RWPE2 (cell line): ENCODE measurements at regions not wholly inside any gene's neighbourhood (a gene's known extent, or its start where the extent isn't known, plus 50 kb on each side); places are given as distances from the start of the nearest gene placed in this dataset.

ENCODE experiments used
- ATAC-seq: fragments of 200-7000 bp; cut with Tn5 transposase; 3 replicates; pipeline ENCODE4 v1.9.1; 2021; ENCODE audit warnings: low read depth
- DNase-seq: peaks from one replicate; pipeline ENCODE4 v3.0.0-alpha.2; 2020; ENCODE audit warnings: low spot score
- H3K27ac ChIP-seq: fragments of 450-650 bp; 2 replicates; pipeline ENCODE4 v1.5.1; 2017; ENCODE audit warnings: mild to moderate bottlenecking; ENCODE audit not compliant: poor library complexity, severe bottlenecking
- H3K27me3 ChIP-seq: fragments of 250-450 bp; sonication (Bioruptor Pico); 2 replicates; pipeline ENCODE4 v1.5.1; 2021; ENCODE audit warnings: mild to moderate bottlenecking, moderate library complexity; ENCODE audit not compliant: insufficient read depth, poor library complexity, severe bottlenecking
- H3K36me3 ChIP-seq: fragments of 250-450 bp; sonication (Bioruptor Pico); 2 replicates; pipeline ENCODE4 v1.5.1; 2020; ENCODE audit warnings: low read depth, mild to moderate bottlenecking, moderate library complexity
- H3K4me1 ChIP-seq: fragments of 250-450 bp; sonication (Bioruptor Pico); 2 replicates; pipeline ENCODE4 v1.5.1; 2021; ENCODE audit warnings: mild to moderate bottlenecking, moderate library complexity; ENCODE audit not compliant: insufficient read depth, poor library complexity, severe bottlenecking
- H3K4me3 ChIP-seq: fragments of 250-450 bp; sonication (Bioruptor Pico); 2 replicates; pipeline ENCODE4 v1.5.1; 2021; ENCODE audit warnings: mild to moderate bottlenecking, moderate library complexity; ENCODE audit not compliant: severe bottlenecking
- H3K9me3 ChIP-seq: fragments of 250-450 bp; sonication (Bioruptor Pico); 2 replicates; pipeline ENCODE4 v1.5.1; 2021; ENCODE audit warnings: mild to moderate bottlenecking, moderate library complexity; ENCODE audit not compliant: severe bottlenecking
- CTCF ChIP-seq: fragments of 450-650 bp; IDR thresholded peaks from one replicate; pipeline ENCODE4 v1.5.1; 2017; ENCODE audit warnings: mild to moderate bottlenecking, moderate library complexity; ENCODE audit not compliant: poor library complexity, severe bottlenecking

- no peak overlapping the region for H3K27ac ChIP-seq
- no peak overlapping the region for H3K4me3 ChIP-seq
- DNase-seq, result no peak
- no peak for ATAC-seq
- H3K9me3 ChIP-seq, result no peaks in the 10 kb centered on the region
- TF ChIP-seq CTCF, result no peak
- no peaks in the 10 kb centered on the region for H3K36me3 ChIP-seq
- H3K4me1 ChIP-seq, result peaks cover 17% of the 10 kb centered on the region
- H3K27me3 ChIP-seq, result no peaks in the 10 kb centered on the region
These were observed 286.7 kb downstream of the MN1 start for GRCh38 chr22:27514601-27515523.

GRCh38 chr22:27517361-27518155 is 284.0 kb downstream of the MN1 start:
- no peak for TF ChIP-seq CTCF
- no peak for ATAC-seq
- no peaks in the 10 kb centered on the region for H3K27me3 ChIP-seq
- H3K36me3 ChIP-seq, result no peaks in the 10 kb centered on the region
- H3K9me3 ChIP-seq, result no peaks in the 10 kb centered on the region
- peaks cover 9% of the 10 kb centered on the region for H3K4me1 ChIP-seq
- DNase-seq, result no peak
- no peak overlapping the region for H3K4me3 ChIP-seq
- no peak overlapping the region for H3K27ac ChIP-seq

- Histone ChIP-seq H3K9me3 (no peaks in the 10 kb centered on the region), H3K36me3 (no peaks in the 10 kb centered on the region), H3K27ac (no peak overlapping the region), H3K27me3 (no peaks in the 10 kb centered on the region), H3K4me3 (no peak overlapping the region), H3K4me1 (no peaks in the 10 kb centered on the region)
- no peak for TF ChIP-seq CTCF
- DNase-seq (no peak), ATAC-seq (no peak)
These were observed 282.8 kb downstream of the MN1 start for GRCh38 chr22:27518531-27519340.

GRCh38 chr22:27523711-27524110 is 277.8 kb downstream of the MN1 start:
- no peaks in the 10 kb centered on the region for H3K9me3 ChIP-seq
- H3K36me3 ChIP-seq, result no peaks in the 10 kb centered on the region
- DNase-seq, result no peak
- TF ChIP-seq CTCF, result no peak
- H3K27ac ChIP-seq, result no peak overlapping the region
- H3K4me3 ChIP-seq, result no peak overlapping the region
- H3K27me3 ChIP-seq, result no peaks in the 10 kb centered on the region
- H3K4me1 ChIP-seq, result no peaks in the 10 kb centered on the region
- no peak for ATAC-seq
